ENCODE measurements at regions not wholly inside any gene's neighbourhood (a gene's known extent, or its start where the extent isn't known, plus 50 kb on each side); places are given as distances from the start of the nearest gene placed in this dataset.
"Not testable (repeated sequence)": the region's sequence is repeated elsewhere in the genome, so short reads cannot be mapped to it uniquely, and the experiment has no call there.

DNA sequence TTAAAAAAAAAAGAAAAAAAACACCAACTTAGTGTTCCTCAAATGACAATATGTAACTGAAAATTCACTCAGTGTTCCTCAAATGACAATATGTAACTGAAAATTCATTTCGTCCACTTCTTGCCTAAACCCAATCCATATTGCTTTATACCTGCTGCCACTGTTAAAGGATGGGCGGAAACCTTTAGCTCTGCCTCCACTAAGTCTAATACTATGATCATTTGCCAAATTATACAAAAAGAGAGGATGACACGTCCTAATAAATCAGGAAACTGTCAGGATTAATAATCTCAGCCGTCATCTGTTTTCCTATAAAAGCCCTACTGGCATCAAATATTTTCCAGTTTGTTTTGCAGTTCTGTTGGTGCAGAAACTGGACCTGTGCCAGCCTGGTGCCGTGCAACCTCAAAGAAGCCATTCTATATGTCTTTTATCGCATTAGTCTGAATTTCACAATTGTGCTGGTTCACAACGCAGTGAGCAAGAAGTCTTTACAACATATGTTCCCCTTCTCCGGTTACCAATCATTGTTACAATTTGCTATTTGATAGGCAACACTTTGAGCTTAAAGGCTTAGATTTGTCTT, 160.4 kb upstream of the KCNH8 start:
- DNase-seq = no peak

- no peak for DNase-seq
These were observed 161.2 kb upstream of the KCNH8 start for GRCh38 chr3:18987070-18987469.

GRCh38 chr3:18982920-18983319, 165.4 kb upstream of the KCNH8 start:
- DNase-seq = no peak

GRCh38 chr3:18976102-18976501, 172.2 kb upstream of the KCNH8 start:
- DNase-seq = not testable (repeated sequence)

- no peak for DNase-seq
These were observed 180.2 kb upstream of the KCNH8 start for GRCh38 chr3:18968120-18968519.

DNA sequence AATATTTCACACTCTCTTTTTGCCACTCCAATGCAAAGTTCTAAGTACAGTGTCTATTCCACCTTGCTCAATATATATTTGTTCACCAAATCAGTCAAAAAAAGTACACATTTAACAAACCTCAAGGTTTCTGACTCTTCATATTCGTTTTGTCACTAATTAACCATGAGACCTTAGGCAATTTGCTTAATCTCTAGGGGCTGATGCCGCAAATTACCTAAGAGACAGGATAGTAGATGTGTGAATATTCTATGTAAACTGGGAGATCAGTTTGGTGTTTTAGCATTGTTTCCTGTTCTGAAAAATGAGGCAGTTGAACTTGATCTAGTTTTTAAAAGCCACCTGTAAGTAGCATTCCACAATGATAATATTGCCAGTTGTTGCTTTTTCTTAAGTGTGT, 182.5 kb upstream of the KCNH8 start:
- DNase-seq = no peak

DNA sequence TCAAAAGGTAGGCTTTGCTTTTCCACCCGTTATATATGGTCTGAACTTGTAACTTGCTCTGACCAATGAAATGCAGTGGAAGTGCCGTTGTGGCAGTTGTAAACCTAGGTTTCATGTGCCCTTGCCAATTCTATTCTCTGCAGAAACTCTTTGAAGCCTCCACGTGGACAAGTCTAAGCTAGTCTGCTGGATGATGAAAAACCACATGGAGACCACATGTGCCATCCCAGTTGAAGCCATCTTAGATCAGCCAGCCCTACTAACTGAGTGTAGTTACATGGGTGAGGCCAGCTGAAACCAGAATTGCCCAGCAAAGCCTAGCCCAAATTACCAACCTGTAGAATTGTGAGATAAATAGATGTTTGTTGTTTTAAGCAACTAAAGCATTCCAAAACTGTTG, 183.7 kb upstream of the KCNH8 start:
- no peak for DNase-seq

DNA sequence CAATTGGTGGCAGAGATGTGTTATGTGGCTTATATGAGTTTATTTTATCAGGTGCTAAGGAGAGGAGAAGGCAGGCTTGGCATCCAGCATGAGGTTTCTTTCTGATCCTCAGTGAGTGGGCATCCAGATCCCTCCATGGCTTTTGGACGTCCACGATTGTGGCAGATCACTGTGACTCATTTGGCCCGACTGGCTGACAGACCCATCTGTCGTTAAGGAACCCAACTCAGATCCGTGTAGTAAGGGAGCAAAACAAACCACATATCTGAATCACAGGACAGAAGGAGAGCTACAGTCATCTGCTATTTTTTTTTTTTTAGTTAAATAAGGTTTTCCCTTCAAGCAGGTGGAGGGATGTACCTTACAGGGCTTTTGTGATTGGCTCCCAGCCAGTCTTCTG, 197.0 kb upstream of the KCNH8 start:
- no peak for DNase-seq

- DNase-seq = no peak
These were observed 201.8 kb upstream of the KCNH8 start for GRCh38 chr3:18946524-18946923.

- no peak for DNase-seq
These were observed 210.7 kb upstream of the KCNH8 start for GRCh38 chr3:18937574-18937973.

DNA sequence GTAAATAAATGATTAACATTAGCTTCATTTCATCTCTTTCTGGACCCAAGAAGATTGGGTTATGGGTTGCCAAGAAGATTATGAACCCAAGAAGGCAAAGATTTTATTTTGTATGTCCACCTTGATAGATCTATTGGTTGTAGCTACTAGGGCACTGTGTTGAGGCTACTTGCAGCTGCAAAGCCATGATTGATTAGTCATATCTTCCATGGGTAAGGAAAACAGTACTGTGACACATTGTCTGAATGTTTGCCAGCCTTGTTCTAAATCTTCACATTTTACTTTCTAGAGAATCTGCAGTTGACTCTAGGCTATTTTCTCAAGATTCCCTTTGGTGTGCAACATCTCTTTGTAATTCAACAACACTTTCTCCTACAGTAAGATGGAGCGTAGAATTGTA, 229.2 kb upstream of the KCNH8 start:
- DNase-seq = no peak

GRCh38 chr3:18917923-18918322, 230.4 kb upstream of the KCNH8 start:
- no peak for DNase-seq

GRCh38 chr3:18902081-18902793, 246.1 kb upstream of the KCNH8 start:
- no peak for DNase-seq

DNA sequence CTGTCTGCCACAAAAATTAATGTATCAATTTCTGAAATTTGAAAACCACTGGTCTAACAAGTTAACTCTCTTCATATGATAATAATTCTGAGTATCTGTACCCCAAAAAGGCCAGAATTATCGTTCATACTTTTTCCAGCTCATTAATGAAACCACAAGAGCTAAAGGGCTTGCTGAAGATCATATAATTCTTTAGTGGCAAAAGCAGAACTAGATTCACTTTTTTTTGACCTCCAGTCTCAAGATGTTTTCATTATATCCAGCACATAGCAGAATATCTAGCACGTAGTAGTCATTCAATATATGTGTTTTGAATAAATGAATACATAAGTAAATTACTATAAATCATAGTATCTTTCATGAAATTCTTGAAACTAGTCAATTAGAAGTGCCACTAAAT, 246.7 kb upstream of the KCNH8 start:
- no peak for DNase-seq

GRCh38 chr3:18900994-18901393, 247.3 kb upstream of the KCNH8 start:
- no peak for DNase-seq

- DNase-seq = no peak
These were observed 249.4 kb upstream of the KCNH8 start for GRCh38 chr3:18898911-18899310.

- no peak for DNase-seq
These were observed 255.6 kb upstream of the KCNH8 start for GRCh38 chr3:18892756-18893155.

DNA sequence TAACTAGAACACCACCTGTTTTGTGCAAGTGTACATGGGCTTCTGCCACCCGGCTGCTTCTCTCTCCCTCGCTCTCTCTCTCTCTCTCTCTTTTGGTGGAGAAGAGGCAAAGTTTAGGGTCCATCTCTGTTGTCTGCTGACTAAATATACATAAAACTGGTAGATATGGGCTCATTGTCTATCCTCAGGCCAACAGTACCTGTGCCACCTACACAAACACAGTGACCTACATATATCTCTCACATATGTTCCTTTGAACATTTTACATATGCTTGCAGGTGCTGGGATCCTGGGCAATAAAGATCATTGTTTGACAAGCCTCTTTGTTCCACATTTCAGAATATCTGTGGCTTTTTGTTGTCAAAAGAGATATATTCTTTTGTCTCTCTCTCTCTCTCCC, 256.3 kb upstream of the KCNH8 start:
- DNase-seq = no peak

DNA sequence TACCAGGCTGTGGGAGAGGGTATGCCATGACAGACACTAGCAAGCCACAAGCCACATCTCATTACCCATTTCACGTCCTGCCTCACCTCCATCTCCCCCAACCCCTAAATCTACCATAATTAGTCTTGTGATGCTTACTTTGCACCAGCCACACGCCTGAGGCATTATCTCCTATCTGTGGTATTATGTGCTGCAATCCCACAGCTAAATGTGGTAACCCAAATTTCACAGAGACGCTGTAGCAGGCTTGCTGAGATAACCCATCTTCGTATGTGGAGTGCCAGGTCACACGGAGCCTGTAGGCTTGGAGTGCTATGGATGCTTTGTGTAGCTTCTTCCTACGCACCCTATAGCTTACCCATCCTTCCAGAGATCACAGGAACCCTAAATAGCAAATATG, 256.7 kb upstream of the KCNH8 start:
- peak; percentile 3 for DNase-seq

GRCh38 chr3:18890449-18890848, 257.9 kb upstream of the KCNH8 start:
- DNase-seq = no peak

- DNase-seq = no peak
These were observed 259.5 kb upstream of the KCNH8 start for GRCh38 chr3:18888819-18889218.

DNA sequence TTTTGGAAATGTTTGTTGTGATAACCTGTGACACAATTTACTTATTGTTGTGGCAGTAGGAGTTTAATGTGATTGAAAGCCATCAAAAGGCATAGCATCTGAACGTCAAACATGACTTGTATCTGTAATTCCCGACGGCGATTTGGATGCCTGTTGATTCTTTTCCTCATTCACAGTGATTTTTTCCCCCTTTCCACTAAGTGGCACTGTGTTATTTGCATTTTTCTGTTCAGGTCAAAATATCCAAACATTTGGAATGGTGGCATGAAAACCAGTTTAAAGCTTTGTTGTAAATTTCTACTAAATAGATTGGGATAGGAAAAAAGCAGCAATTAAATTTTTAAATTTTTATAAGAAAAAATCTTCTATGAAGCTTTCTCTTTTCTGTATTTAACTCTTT, 259.9 kb upstream of the KCNH8 start:
- DNase-seq = no peak

DNA sequence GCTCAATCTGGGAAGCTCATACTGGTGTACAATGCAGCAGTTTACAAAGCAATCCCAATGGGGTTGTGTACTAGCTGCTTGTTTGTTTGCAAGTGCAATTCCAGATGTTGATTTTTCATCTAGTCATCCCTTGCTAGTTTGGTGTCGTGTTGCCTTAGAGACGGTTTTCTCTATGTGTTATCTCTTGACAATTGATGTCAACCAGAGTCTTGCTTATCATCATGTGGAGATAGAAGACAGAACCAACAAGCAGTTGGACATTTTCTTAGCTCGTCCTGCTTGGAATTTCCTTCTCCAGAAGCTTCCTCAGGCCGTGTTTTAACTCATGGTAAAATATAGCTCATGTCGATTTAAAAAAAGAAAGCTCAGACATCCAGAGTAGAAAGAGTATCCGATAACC, 262.0 kb upstream of the KCNH8 start:
- DNase-seq = no peak

DNA sequence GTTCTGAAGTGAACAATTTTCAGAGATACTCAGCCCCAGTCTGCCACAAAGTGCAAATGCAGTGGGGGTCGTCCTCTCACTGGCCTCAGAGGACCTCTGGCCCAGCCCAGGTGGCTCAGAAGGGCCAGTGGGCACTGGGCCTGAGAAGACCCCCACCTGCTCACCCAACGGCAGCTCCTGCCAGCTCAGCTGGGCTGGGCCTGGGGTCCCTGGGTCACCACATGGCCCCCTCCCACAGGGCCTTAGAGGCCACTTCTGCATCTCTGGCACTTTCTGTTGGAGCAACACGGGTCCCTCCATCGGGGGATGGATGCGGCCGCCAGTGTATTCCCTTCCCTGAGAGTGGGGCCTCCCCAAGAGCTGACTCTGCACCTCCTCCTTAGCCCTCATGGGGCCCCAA, 262.7 kb upstream of the KCNH8 start:
- no peak for DNase-seq

DNA sequence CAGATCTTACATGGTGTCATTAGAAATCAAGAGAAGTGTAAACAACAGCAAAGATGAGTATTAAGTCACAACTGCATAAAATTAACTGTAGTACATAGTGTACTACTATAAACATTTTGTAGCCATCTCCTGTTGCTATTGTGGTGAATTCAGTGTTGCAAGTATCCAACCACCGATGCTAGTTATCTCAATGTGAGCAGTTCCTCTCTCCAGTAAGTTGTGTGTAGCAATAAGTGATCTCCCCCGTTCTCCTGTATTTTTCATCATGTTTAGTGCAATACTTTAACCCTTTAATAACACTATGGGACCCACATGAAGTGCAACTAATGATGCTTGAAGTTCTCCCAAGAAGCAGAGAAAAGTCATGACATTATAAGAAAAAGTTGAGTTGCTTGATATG, 264.7 kb upstream of the KCNH8 start:
- DNase-seq = no peak

All from CD4-positive, alpha-beta T cell treated with Interleukin-12 subunit alpha and Interleukin-12 subunit beta, for 1 hour (primary cell).